Esophagus muscularis mucosa (tissue), 3 donors: ENCODE measurements at regions not wholly inside any gene's neighbourhood (a gene's known extent, or its start where the extent isn't known, plus 50 kb on each side); places are given as distances from the start of the nearest gene placed in this dataset.

Source experiments
- CTCF ChIP-seq, 3 experiments: fragments of 200-600 bp in 2 of 3; fragments of 450-650 bp in 1 of 3; sonication (generic) in 2 of 3; IDR thresholded peaks; one replicate each; pipeline ENCODE4 v1.5.1; 2017 to 2019; ENCODE audit warnings: antibody characterized with exemption in 3 of 3, mild to moderate bottlenecking in 2 of 3, moderate library complexity in 1 of 3
- POLR2A ChIP-seq: fragments of 450-650 bp; IDR thresholded peaks from one replicate; pipeline ENCODE4 v1.6.1; 2017; ENCODE audit warnings: antibody characterized with exemption, moderate library complexity, mild to moderate bottlenecking, low read depth

- TF ChIP-seq CTCF (IDR thresholded peaks at IDR 0.05) (no peak), POLR2A (no peak)
Observed at GRCh38 chr3:7812490-7812889, 689.1 kb upstream of the LMCD1 start.
